Fibroblast of skin of right quadriceps (primary cell): ENCODE measurements at regions not wholly inside any gene's neighbourhood (a gene's known extent, or its start where the extent isn't known, plus 50 kb on each side); places are given as distances from the start of the nearest gene placed in this dataset.
"Not testable (repeated sequence)": the region's sequence is repeated elsewhere in the genome, so short reads cannot be mapped to it uniquely, and the experiment has no call there.

Experiments
- DNase-seq: peaks from one replicate; pipeline ENCODE4 v3.0.0-alpha.2; 2013

DNA sequence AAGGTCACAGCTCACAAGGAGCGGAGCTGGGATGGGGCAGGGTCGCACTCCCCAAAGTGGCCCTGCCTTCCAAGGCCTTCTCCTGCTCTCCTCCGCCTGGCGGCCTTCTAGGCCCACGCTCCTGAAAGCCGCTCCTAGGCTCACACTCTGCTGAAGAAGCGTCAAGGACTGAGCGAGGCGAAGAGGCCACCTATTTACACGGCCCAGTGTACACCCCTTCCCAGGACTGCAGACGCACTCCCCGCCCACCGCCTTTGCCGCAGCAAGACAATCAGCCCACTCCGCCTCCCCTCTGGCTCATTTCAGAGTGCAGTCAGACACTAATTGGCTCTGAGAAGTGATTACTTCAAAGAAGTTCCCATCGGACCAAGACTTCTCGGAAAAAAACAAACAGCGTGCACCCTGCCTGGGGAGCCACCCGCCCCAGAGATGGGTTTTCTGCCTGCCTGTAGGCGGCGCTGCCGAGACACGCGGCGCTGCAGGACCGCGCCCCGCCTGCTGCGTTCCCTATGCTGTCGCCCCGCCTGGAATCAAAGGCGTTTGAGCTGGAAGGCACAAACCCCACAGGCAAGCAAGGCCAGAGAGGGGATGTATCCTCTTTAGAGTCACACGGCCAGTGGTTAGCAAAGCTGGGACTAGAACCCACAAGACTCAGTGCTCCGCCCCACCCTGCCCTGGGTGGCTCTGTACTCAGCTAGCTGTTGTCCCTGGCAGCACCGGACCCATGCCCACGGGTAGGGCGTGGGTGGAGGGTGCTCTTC is 414.8 kb downstream of the BUD13 start:
- DNase-seq, result no peak

DNA sequence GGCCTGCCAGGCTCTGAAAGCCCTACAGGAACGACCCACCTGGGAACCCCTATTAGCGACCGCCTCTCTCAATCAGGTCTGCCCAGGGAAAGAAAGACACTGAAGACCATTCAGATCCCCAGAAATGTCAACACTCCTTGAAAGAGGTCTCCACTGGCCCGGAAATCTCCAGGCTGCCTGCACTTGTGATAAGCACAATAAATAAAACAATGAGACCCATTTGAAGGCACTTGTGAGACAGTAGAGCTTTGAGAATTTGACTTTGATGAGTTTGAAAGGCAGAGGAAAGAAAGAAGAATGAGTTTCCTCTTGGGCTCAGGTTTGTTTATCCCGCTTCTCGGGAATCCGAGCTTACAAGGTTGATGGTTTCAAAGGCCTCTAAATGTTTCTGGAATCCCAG is 416.3 kb downstream of the BUD13 start:
- DNase-seq, result no peak

DNA sequence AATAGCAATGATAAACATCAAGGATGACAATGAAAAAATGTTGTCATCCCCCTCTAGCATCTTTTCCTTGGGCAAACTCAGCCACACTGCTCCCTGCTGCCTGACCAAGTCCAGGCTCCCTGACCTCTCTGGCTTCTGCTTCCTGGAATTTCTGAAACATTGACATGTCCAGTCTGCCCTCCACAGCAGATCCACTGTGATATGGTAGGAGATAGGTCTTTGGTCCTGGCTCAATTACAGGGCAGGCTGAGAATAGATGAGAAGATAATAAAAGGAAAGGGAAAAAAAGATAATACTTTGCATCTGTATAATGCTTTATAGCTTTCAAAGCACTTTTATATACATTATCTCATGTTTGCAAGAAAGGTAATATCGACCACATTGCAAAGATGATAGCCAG is 417.7 kb downstream of the BUD13 start:
- no peak for DNase-seq

DNA sequence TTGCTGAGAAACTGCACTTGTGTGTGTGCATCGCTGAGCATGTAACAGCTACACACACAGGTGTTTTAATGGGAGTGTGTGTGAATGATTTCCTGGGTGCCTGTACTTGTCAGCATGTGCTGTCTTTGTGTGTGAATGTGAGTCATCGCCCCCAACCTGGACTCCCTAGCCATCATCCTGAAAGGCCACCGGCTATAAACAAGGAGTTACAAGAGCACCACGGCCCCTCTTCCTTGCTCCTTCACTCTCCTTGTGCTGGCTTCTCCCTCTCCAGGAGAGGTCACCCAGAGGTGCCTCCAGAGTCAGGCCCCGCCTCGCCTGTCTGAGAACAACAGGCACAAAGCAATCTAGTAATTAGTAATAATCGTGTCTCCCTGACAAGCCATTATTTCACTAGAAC is 419.2 kb downstream of the BUD13 start:
- DNase-seq, result no peak

DNA sequence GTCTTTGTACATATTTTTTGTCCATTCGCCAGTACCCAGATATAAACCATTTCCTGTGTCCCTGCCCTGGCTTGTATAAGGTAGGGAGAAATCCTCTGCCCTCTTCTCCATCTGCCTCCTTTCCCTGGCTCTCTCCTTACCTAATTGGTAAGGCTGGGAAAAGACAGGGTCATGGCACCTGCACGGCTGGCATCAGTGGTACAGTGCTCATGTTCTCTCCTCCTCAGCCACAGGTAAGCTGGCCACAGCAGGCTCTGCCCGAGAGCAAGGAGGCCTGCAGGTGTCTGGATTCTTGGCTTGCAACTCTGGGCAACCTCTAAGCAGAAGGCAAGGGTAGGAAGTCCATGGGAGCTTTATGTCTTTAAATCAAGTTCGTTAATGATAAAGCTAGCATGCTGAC is 419.9 kb downstream of the BUD13 start:
- DNase-seq, result no peak

DNA sequence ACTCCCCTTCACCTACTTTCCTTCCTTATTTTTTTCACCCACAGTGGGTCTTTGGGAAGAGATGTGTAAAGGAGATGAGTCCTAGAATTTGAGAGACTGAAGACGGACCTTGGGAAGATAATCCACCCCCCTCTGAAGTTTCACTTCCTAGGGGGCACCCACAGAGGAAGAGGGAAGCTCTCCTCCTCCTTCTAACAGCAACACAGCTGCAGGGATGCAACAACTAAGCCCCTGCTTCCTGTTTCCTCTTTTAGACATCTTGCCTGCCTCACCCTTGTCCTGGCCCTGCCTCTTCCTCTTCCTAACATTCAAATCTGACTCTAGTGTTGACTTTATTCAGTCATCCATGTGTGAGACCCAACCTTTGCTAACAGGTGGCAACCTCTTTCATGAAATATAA is 424.6 kb downstream of the BUD13 start:
- no peak for DNase-seq

DNA sequence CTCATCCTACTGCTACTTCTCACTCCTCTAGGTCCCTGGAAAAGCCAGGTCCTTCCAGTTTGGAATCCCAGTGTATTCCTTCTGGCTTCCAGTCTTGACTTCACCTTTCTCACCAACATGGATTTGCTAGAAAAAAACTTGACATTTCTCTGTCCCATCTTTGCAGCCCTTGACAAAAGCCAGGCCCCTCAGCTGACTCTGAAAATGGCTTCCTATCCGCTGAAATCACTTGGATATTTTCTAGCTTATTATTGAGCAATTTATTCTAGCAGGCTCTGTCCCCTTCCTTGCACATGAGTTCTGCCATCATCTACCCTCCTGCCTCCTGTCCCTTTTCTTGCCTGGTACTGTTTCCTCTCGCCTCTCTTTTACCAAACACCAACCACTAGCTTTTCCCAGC is 427.2 kb downstream of the BUD13 start:
- no peak for DNase-seq

DNA sequence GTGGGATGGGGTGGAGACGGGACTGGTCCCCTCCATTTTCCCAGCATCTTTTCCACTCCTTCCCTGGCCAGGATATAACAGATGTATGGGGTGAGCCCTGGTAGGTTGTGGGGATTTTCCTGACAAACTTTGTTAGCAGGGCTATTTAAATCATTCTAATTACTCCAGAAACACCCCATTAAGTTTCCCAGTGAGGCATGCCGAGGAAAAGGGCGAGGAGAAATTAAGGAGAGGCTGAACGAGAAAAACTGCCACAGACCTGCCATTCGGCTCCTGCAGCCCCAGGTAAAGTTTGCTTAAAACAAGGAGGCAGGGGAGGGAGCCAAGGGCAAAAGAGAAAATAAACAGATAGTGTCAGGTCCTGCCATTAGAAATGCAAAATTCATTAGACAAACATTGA is 428.2 kb downstream of the BUD13 start:
- DNase-seq, result no peak

DNA sequence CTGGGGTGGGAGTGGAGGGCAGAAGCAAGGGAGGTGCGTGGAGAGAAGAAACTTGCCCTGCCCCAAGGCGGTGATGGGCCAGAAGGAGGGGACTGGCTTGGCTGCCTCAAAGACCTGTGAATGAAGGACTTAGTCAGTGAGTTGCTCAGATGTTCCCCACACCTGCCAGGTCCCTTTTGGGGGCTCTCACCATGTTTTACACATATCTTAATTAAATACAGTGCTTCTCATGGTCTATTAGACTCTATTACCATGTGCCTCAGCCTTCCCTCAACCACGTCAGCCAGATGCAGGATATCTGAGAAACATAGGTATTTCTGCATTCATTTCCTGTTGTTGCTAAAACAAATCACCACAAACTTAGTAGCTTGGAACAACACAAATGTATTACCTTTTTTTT is 429.5 kb downstream of the BUD13 start:
- DNase-seq, result no peak

DNA sequence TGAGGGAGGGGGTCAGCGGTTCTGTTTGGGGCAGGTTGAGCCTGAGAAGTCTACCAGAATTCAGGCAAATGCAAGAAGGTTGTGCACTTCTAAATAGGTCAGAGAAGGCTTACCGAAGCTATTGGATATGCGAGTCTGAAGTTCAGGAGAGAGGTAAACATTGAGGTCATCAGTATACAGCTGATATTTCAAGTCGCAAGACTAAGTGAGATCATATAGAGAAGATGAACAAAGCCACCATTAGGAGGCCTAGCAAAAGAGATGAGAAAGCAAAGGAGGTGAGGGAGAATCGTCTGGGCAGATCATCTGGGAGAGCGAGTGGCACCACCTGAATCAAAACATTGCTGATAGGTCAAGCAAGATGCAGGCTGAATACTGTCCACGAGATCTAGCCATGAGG is 430.6 kb downstream of the BUD13 start:
- no peak for DNase-seq

DNA sequence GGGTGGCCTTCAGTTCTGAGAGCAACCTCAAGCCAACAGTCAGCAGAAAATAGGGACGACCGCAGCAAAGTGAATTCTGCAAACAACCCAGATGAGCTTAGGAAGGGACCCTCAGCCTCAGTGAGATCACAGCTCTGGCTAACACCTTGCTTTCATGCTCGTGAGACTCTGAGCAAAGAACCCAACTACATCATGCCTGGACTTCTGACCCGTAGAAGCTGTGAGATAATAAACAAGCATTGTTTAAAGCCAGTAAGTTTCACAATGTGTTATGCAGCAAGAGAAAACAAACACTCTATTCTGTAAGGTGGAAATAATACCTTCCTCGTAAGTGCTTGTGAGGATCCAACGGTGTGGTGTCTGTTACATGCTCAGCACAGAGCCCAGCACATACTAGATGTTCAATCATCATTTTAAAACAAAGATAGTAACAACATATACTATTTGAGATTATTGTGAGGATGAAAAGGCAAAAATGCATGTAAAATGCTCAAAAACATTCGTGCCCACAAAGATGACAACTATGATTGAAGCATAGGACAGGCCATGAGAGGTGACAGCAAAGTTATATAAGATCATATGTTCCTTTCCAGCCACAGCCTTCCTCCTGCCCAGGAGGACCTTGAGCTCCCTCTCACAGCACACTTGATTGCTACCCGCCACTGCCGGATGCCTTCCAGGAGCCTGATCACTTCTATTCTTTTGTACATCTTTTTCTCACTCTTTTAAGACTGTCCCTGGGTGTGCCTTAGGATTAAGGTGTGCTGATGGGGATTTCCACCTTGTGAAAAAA is 433.3 kb downstream of the BUD13 start:
- DNase-seq, result no peak

DNA sequence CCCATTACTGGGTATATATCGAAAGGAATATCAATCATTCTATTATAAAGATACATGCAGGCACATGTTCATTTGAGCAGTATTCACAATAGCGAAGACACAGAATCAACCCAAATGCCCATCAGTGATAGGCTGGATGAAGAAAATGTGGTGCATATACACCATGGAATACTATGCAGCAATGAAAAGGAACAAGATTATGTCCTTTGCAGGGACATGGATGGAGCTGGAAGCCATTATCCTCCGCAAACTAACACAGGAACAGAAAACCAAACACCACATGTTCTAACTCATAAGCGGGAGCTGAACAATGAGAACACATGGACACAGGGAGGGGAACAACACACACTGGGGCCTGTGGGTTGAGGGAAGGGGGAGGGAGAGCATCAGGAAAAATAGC is 434.3 kb downstream of the BUD13 start:
- not testable (repeated sequence) for DNase-seq

DNA sequence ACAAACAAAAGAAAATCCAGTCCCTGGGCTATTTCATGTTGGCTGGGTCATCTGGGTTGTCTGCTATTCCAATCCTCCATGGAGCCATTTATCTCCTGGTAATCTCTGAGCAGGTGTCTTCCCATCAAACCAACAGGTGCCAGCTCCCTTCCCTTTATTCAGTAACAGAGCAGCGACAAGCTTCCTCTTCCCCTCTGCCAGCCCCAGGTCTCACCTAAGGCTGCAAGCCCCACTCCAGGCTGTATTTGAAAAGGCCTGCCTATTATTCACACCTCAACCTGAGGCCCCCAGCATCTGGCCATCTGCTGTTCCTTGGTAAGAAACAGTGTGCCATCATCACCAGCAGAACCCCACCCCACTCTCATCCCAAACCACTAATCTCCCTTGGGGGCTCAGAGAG is 436.2 kb downstream of the BUD13 start:
- no peak for DNase-seq

DNA sequence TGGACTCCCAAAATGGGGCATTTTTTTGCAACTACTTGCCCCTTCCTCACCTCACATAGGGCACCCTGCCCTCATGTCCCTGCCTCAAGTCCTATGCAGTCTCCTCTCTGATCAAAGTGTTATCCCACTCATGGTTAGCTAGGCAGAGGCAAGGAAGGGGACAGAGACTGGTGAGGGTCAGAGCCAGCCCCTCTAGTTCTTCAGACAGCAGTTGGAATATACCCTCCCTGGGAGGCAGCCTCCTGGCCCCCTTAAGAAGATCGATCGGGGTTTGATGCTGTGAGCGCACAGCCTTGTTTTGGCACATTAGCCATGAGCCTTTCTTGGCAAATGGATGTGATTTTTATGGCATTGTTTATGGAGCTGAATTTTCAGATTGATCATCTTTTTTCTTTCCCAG is 436.9 kb downstream of the BUD13 start:
- no peak for DNase-seq

DNA sequence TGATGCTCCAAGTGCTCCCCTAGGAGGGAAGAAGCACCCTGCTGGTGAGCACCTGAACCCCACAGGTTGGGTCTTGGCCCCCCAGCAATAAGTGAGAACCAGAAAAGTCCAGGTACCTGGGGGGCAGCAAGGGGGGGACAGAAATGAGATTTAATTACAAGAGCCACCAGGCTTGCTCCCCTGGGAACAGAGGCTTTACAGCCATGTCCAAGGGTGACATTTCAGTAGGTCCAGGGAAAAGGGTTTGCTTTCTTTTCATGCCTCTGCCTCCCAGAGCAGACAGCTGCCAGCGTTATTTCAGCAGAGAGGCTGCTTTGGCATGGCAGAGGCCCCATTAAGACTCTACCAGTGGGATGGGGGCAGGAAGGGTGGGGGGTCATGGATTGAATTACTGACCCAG is 437.7 kb downstream of the BUD13 start:
- DNase-seq, result no peak

DNA sequence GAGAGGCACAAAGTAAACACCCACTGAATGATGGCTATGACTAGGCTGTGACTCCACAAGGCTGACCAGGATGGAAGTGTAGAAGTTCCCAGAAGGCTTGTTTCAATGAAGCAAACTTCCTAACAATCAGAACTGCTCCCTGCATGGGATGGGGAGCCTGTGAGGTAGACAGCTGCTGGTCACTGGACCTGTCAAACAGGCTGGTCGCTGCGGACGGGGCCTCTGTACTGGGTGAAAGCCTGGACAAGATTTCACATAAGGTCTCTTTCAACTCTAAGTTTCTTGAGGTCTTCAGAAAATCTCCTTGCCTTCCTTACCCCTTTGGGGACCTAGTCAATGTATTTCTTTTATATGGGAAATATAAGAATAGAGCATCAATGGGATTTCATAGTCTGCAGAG is 438.2 kb downstream of the BUD13 start:
- DNase-seq, result no peak

DNA sequence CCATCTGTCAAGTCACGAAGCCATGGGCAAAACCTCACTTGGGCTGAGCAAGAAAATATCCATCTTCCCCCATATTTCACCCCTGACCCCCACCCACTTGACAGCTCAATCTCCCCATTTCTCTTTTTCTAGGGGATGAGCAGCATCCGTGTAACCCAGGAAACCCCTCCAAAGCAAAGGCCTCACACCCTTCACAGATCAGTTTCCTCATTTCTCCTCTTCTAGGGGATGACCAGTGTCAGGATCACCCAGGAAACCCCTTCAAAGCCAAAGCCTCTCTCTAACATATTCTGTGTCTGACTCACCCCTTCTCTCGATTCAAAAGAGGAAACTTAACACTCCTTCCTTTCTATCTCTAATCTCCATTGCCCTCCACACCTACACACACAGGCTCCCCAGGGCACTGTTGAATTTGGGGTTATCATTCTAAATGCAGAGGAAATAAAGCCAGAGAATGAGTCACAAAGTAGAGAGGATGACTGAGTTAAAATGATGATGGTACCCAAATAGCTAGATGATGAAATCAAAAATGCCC is 439.7 kb downstream of the BUD13 start:
- DNase-seq, result no peak

DNA sequence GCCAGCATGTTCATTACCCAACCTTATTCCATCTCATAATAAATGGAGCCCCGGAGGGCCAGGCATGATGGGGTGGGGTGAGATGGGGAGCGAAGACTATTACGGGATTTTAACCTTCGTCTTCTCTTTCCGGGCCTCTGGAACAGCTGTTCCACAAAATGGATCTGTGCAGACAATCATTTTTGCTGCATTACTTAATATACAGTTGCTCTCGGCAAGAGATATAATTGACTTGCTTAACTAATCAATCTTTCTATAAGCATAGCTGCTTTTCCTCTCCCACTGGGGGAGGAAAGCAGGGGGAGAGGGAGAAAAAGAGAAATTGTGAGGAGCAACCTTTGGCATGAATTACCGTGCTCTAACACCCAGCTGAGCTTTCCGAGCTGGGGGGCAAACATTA is 440.4 kb downstream of the BUD13 start:
- no peak for DNase-seq

DNA sequence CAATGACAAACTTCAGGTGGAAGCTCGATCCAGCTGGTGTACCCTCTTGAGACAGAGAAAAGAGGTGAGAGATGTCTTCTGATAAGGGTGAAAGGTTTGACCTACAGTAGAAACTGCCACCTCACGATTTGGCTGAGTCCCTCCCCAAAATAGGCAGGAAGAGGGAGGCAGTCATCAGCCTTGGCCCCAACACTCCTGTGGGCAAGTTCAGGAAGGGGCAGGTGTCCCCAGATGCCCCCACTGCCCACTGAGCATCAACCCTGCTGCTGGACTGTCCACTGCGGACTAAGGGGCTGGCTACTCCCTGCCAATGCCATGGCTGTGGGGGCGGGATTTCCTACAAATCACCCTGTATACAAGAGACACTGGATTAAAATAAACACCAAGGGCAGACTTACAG is 441.4 kb downstream of the BUD13 start:
- no peak for DNase-seq

DNA sequence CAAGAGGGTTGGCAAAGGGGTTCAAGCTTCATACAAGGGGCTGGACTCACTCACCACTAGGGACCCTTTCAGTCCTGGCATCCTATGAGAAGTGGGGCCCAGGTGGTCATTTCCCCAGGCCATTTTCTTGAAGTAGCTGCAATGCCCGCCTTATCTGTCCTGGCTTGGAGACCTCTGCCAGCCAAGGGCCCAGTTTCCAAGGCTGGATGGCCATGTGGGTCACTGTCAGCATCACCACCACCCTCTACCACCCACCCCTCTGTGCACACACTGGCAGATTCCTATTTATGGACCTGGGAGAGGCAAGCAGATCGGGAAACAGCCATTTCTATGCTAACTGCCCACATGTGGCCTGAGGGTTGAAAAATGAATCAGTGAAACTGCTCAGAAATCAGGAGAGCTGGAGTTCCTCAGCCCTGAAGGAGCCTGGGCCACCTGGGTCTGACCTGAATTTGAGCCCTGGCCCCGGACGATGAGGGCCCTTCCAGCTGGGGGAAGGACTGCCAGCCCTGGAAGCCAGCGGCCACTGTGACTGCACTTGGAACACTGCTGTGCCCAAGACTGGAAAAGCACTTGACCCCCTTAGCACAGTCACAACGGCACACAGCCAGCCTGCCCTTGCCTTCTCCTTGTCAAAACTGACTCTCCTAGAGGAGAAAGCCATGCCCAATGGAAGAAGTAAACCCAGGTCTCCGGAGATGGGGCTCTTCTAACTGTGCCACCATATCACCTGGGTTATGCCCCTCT is 442.2 kb downstream of the BUD13 start:
- DNase-seq, result no peak

DNA sequence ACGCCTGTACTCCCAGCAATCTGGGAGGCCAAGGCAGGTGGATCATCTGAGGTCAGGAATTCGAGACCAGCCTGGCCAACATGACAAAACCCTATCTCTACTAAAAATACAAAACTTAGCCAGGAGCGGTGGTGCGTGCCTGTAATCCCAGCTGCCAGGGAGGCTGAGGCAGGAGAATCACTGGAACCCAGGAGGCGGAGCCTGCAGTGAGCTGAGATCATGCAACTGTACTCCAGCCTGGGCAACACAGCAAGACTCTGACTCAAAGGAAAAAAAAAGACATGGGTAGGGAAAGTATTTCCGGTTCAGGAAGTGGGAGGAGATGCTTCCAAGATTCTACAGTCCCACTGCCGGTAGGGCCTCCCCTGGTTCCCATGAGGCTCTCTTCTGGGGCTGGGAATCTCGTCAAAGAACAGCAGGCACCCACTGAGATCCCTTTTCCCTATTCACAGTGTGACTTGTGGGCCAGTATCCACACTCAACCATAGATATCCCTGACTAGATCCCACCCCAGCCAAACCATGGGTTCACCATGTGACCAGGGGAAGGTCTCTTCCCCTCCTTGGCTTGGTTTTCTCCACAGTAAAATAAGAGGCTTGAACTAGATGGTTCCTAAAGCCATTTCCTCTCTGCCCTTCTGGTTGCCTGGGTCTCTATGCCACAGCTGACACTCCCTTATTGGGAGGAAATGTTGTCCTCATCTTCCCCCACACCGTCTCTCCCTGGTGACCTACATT is 443.3 kb downstream of the BUD13 start:
- DNase-seq, result no peak

DNA sequence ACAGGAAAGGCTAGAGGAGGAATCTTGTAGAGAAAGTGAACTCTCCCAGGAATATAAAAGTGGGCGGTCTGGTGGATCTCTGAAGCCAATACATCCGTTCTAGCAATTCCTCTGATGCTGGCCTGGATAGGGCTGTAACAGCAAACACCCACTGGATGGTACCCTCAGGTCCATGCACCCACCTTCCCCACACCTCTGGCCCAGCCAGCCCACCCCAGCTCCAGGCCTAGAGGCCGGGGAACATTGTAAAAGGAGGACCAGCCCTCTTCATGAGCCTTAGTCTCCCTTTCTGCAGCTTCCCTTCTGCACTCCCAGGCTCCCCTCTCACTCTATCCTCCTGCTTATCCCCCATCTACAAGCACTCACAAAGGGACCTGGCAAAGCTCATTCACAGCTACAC is 443.9 kb downstream of the BUD13 start:
- DNase-seq, result no peak

DNA sequence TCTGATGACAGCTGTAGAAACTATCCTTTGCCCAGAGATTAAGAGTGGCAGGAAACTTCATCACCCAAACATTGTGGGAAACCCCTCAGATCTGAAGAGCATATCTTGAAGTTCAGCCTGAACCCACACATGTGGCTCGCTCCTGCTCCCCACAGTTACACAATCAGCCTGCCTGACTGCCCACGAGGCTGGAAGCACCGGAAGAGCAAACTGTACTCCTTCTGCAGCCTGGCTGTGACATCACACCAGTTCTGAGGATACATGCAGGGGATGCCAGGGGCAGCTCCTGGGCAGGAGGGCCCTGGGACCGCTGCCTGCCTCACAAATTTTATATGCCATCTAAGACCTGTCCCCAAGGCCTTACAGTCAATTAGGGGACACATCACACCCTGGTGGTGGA is 444.4 kb downstream of the BUD13 start:
- DNase-seq, result no peak
